Psoas muscle (tissue), 7 donors: ENCODE measurements at regions not wholly inside any gene's neighbourhood (a gene's known extent, or its start where the extent isn't known, plus 50 kb on each side); places are given as distances from the start of the nearest gene placed in this dataset.
A peak's percentile ranks its signal among the peaks of the same experiment; 100 is the strongest.

Source experiments
- ATAC-seq, 4 donors: fragments of 200-7000 bp; cut with Tn5 transposase; one replicate each; pipeline ENCODE4 v1.9.1; 2020; ENCODE audit warnings: moderate library complexity in 3 of 4, mild to moderate bottlenecking in 2 of 4
- DNase-seq, 2 donors: peaks; one replicate each; pipeline ENCODE4 v3.0.0-alpha.2; 2020
- H3K27ac ChIP-seq: fragments of 200-600 bp; one replicate; pipeline ENCODE4 v1.8.0; 2022
- H3K27me3 ChIP-seq, 3 donors: fragments of 200-600 bp in 1 of 3; one replicate each; pipeline versions ENCODE4 v1.6.1 to v1.8.0; 2013 to 2022; ENCODE audit warnings: low read length in 2 of 3, mild to moderate bottlenecking in 2 of 3, moderate library complexity in 1 of 3; ENCODE audit not compliant: insufficient read depth in 3 of 3
- H3K36me3 ChIP-seq, 2 donors: fragments of 200-600 bp in 1 of 2; one replicate each; pipeline versions ENCODE4 v1.6.1 to v1.8.0; 2013 to 2022; ENCODE audit warnings: low read depth in 1 of 2, mild to moderate bottlenecking in 1 of 2, moderate library complexity in 1 of 2; ENCODE audit not compliant: insufficient read depth in 1 of 2
- H3K4me1 ChIP-seq: fragments of 200-600 bp; one replicate; pipeline ENCODE4 v1.8.0; 2022
- H3K4me3 ChIP-seq: fragments of 200-600 bp; one replicate; pipeline ENCODE4 v1.8.0; 2022; ENCODE audit warnings: mild to moderate bottlenecking
- H3K9me3 ChIP-seq: fragments of 200-600 bp; one replicate; pipeline ENCODE4 v1.8.0; 2022
- CTCF ChIP-seq: fragments of 200-600 bp; IDR thresholded peaks from one replicate; pipeline ENCODE4 v1.8.0; 2022; ENCODE audit warnings: antibody characterized with exemption
- WGBS, 3 donors: extraction: QIAGEN DNeasy Blood & Tissue Kit; methylation state at CpG; one replicate each; pipeline versions ENCODE4 v1.1.6 to v1.1.7; 2013; 5-methylcytosine and 5-hydroxymethylcytosine counted together
- intact Hi-C, 2 donors: fragments of 100-400 bp; cut with DNase I; formaldehyde crosslinking; loops; one replicate each; pipeline versions ENCODE4 v1.11.0 to v1.14.2; 2022
- donor health status: healthy with polysubstance abuse.
- donor health status: DM: no; HTN: no; CAD: no; lungs with moderate emphysema.
- donor health status: Bipolar disorder and iron deficiency.
- donor health status: healthy.
- donor health status: DM: yes; HTN: yes; CAD: no.
- donor health status: DM: no; HTN: no; CAD: no.
- donor health status: DM: yes; HTN: yes; CAD: no.

- Histone ChIP-seq H3K9me3 (no peaks in the 10 kb centered on the region), H3K27ac (peak overlapping the region; percentile 86), H3K27me3 (peaks cover 0 to 92% (median 0%) of the 10 kb centered on the region in 3 donors), H3K4me3 (peak overlapping the region; percentile 63), H3K4me1 (peaks cover 25% of the 10 kb centered on the region), H3K36me3 (no peaks in the 10 kb centered on the region)
- no peak for TF ChIP-seq CTCF
- WGBS, 3 donors = 12 to 18% (median 14%) methylated on average over 20 to 73 of the region's 73 CpGs
- DNase-seq (peak; percentile 70 to 75), ATAC-seq (peak; percentile 9 to 42 (median 28))
- intact Hi-C loops = loop anchor here (5.0 to 10.0 kb wide), 3 partner anchors 91 to 357 kb away; no protein-coding TSS in a partner anchor
Measured at GRCh38 chrX:40171513-40172400, 74.0 kb upstream of the BCOR start.

GRCh38 chrX:40170830-40171512, 73.2 kb upstream of the BCOR start:
- peaks cover 25% of the 10 kb centered on the region for H3K4me1 ChIP-seq
- no peak for TF ChIP-seq CTCF
- H3K27ac ChIP-seq = peak overlapping the region; percentile 86
- H3K36me3 ChIP-seq = no peaks in the 10 kb centered on the region
- intact Hi-C loops = loop anchor here (5.0 to 10.0 kb wide), 3 partner anchors 91 to 356 kb away; no protein-coding TSS in a partner anchor
- no peak for DNase-seq
- H3K9me3 ChIP-seq = no peaks in the 10 kb centered on the region
- H3K27me3 ChIP-seq = peaks cover 0 to 94% (median 0%) of the 10 kb centered on the region in 3 donors
- no peak for ATAC-seq
- 21 to 53% (median 35%) methylated on average over 16 to 17 of the region's 17 CpGs for WGBS, 3 donors
- H3K4me3 ChIP-seq = peak overlapping the region; percentile 63

- intact Hi-C loops = loop anchor here (5.0 to 10.0 kb wide), 5 partner anchors 93 to 435 kb away; no protein-coding TSS in a partner anchor
- no peak overlapping the region for H3K4me3 ChIP-seq
- peaks cover 22% of the 10 kb centered on the region for H3K4me1 ChIP-seq
- WGBS, 3 donors = 39 to 71% (median 68%) methylated on average over 40 to 44 of the region's 44 CpGs
- ATAC-seq (no peak), DNase-seq (peak; percentile 48 to 66)
- no peak for TF ChIP-seq CTCF
- H3K36me3 ChIP-seq = no peaks in the 10 kb centered on the region
- peak overlapping the region; percentile 23 for H3K27ac ChIP-seq
- H3K27me3 ChIP-seq = peaks cover 0 to 93% (median 0%) of the 10 kb centered on the region in 3 donors
- no peaks in the 10 kb centered on the region for H3K9me3 ChIP-seq
Measured at GRCh38 chrX:40169193-40170101, 71.7 kb upstream of the BCOR start.

GRCh38 chrX:40168480-40169011, 70.8 kb upstream of the BCOR start:
- no peak for TF ChIP-seq CTCF
- H3K36me3 ChIP-seq = no peaks in the 10 kb centered on the region
- peaks cover 0 to 85% (median 0%) of the 10 kb centered on the region in 3 donors for H3K27me3 ChIP-seq
- H3K4me3 ChIP-seq = peak overlapping the region; percentile 65
- 54 to 87% (median 86%) methylated on average over 31 to 39 of the region's 39 CpGs for WGBS, 3 donors
- no peaks in the 10 kb centered on the region for H3K9me3 ChIP-seq
- no peak overlapping the region for H3K27ac ChIP-seq
- DNase-seq = no peak
- no peak for ATAC-seq
- intact Hi-C loops = loop anchor here in 1 of 2 donors (10.0 kb wide), 2 partner anchors 264 to 434 kb away; no protein-coding TSS in a partner anchor
- peaks cover 17% of the 10 kb centered on the region for H3K4me1 ChIP-seq
